KMS-11 (cell line): ENCODE measurements at regions not wholly inside any gene's neighbourhood (a gene's known extent, or its start where the extent isn't known, plus 50 kb on each side); places are given as distances from the start of the nearest gene placed in this dataset.

ENCODE experiments used
- H2AFZ ChIP-seq: fragments of 200-600 bp; sonication (generic); 2 replicates; pipeline ENCODE4 v1.6.1; 2016; ENCODE audit warnings: antibody characterized with exemption, mixed run types, low read depth
- H3K27ac ChIP-seq: fragments of 200-600 bp; sonication (generic); 2 replicates; pipeline ENCODE4 v1.6.1; 2016; ENCODE audit warnings: mild to moderate bottlenecking, mixed run types
- H3K27me3 ChIP-seq: fragments of 200-600 bp; sonication (generic); 2 replicates; pipeline ENCODE4 v1.6.1; 2017; ENCODE audit warnings: mild to moderate bottlenecking, low read depth, mixed run types, moderate library complexity; ENCODE audit not compliant: insufficient read depth
- H3K36me3 ChIP-seq: fragments of 200-600 bp; sonication (generic); 2 replicates; pipeline ENCODE4 v1.6.1; 2017; ENCODE audit warnings: mild to moderate bottlenecking, mixed run types; ENCODE audit not compliant: insufficient read depth
- H3K4me1 ChIP-seq: fragments of 200-600 bp; sonication (generic); 2 replicates; pipeline ENCODE4 v1.6.1; 2016; ENCODE audit warnings: mild to moderate bottlenecking, low read depth, mixed run types; ENCODE audit not compliant: poor library complexity, severe bottlenecking
- H3K4me2 ChIP-seq: fragments of 200-600 bp; sonication (generic); 2 replicates; pipeline ENCODE4 v1.7.0; 2016; ENCODE audit warnings: mild to moderate bottlenecking, mixed run types
- H3K4me3 ChIP-seq: fragments of 200-600 bp; sonication (generic); IDR thresholded peaks from 2 replicates; pipeline ENCODE4 v1.6.1; 2017; ENCODE audit warnings: low read depth, low read length, mixed read lengths; ENCODE audit not compliant: insufficient read depth
- H3K79me2 ChIP-seq: fragments of 200-600 bp; sonication (generic); 2 replicates; pipeline ENCODE4 v1.6.1; 2016; ENCODE audit warnings: low read depth, mixed run types; ENCODE audit not compliant: insufficient read depth
- H3K9ac ChIP-seq: fragments of 200-600 bp; sonication (generic); 2 replicates; pipeline ENCODE4 v1.6.1; 2016; ENCODE audit warnings: mild to moderate bottlenecking, mixed run types
- H4K20me1 ChIP-seq: fragments of 200-600 bp; sonication (generic); 2 replicates; pipeline ENCODE4 v1.6.1; 2016; ENCODE audit warnings: mild to moderate bottlenecking, mixed run types; ENCODE audit not compliant: insufficient read depth
- CTCF ChIP-seq: fragments of 200-600 bp; sonication (generic); conservative IDR thresholded peaks from 2 replicates; pipeline ENCODE4 v1.6.1; 2017; ENCODE audit warnings: low read depth, mild to moderate bottlenecking, antibody characterized with exemption, low read length, moderate library complexity, mixed read lengths

- H3K36me3 ChIP-seq, result no peaks in the 10 kb centered on the region
- H3K4me2 ChIP-seq, result no peak overlapping the region
- H3K27ac ChIP-seq, result no peak overlapping the region
- no peaks in the 10 kb centered on the region for H3K27me3 ChIP-seq
- no peaks in the 10 kb centered on the region for H4K20me1 ChIP-seq
- H3K4me1 ChIP-seq, result no peaks in the 10 kb centered on the region
- H2AFZ ChIP-seq, result no peak overlapping the region
- TF ChIP-seq CTCF, result no peak
- H3K4me3 ChIP-seq, result no peak overlapping the region
- no peak overlapping the region for H3K9ac ChIP-seq
- H3K79me2 ChIP-seq, result no peaks in the 10 kb centered on the region
Measured at GRCh38 chr2:234835738-234836137, 116.1 kb upstream of the SH3BP4 start.

- no peak overlapping the region for H3K9ac ChIP-seq
- no peaks in the 10 kb centered on the region for H3K79me2 ChIP-seq
- H3K4me2 ChIP-seq, result no peak overlapping the region
- H4K20me1 ChIP-seq, result no peaks in the 10 kb centered on the region
- no peaks in the 10 kb centered on the region for H3K4me1 ChIP-seq
- H3K27ac ChIP-seq, result no peak overlapping the region
- no peaks in the 10 kb centered on the region for H3K36me3 ChIP-seq
- no peaks in the 10 kb centered on the region for H3K27me3 ChIP-seq
- H2AFZ ChIP-seq, result no peak overlapping the region
- no peak for TF ChIP-seq CTCF
- no peak overlapping the region for H3K4me3 ChIP-seq
Measured at GRCh38 chr2:234834228-234834923, 117.4 kb upstream of the SH3BP4 start.

- Histone ChIP-seq H3K9ac (no peak overlapping the region), H3K36me3 (no peaks in the 10 kb centered on the region), H2AFZ (no peak overlapping the region), H4K20me1 (no peaks in the 10 kb centered on the region), H3K27me3 (no peaks in the 10 kb centered on the region), H3K4me1 (no peaks in the 10 kb centered on the region), H3K4me2 (no peak overlapping the region), H3K4me3 (no peak overlapping the region), H3K27ac (no peak overlapping the region), H3K79me2 (no peaks in the 10 kb centered on the region)
- no peak for TF ChIP-seq CTCF
Measured at GRCh38 chr2:234830853-234831252, 121.0 kb upstream of the SH3BP4 start.

- Histone ChIP-seq H3K79me2 (no peaks in the 10 kb centered on the region), H3K4me2 (no peak overlapping the region)
Measured at GRCh38 chr2:234829074-234829455, 122.8 kb upstream of the SH3BP4 start.

More at GRCh38 chr2:234829074-234829455, 122.8 kb upstream of the SH3BP4 start:
- no peak for TF ChIP-seq CTCF
- no peak overlapping the region for H3K4me3 ChIP-seq
- H3K27me3 ChIP-seq, result no peaks in the 10 kb centered on the region
- no peak overlapping the region for H3K27ac ChIP-seq
- no peaks in the 10 kb centered on the region for H3K4me1 ChIP-seq
- H4K20me1 ChIP-seq, result no peaks in the 10 kb centered on the region
- no peak overlapping the region for H3K9ac ChIP-seq
- no peaks in the 10 kb centered on the region for H3K36me3 ChIP-seq
- H2AFZ ChIP-seq, result no peak overlapping the region
